ENCODE measurements at regions not wholly inside any gene's neighbourhood (a gene's known extent, or its start where the extent isn't known, plus 50 kb on each side); places are given as distances from the start of the nearest gene placed in this dataset.
"Not testable (repeated sequence)": the region's sequence is repeated elsewhere in the genome, so short reads cannot be mapped to it uniquely, and the experiment has no call there.

DNA sequence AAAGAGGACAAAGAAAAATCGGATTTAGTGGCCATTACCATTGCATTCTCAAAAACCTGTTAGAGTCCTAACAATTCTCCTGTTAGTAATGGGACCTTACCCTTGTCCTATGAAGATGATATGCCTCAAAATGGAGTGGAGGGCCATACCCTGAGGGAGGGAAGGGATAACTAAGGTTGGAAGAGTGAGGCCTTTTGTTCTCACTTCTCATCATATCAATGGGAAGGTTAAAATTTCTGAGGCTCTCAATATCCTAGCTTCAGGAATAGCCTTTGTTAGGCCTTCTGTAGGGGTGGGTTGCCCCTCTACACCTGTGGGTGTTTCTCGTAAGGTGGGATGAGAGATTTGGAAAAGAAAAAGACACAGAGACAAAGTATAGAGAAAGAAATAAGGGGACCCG is 109.4 kb upstream of the SGIP1 start:
- not testable (repeated sequence) for DNase-seq (ENCODE audit: low read depth in 2 of 2)

DNA sequence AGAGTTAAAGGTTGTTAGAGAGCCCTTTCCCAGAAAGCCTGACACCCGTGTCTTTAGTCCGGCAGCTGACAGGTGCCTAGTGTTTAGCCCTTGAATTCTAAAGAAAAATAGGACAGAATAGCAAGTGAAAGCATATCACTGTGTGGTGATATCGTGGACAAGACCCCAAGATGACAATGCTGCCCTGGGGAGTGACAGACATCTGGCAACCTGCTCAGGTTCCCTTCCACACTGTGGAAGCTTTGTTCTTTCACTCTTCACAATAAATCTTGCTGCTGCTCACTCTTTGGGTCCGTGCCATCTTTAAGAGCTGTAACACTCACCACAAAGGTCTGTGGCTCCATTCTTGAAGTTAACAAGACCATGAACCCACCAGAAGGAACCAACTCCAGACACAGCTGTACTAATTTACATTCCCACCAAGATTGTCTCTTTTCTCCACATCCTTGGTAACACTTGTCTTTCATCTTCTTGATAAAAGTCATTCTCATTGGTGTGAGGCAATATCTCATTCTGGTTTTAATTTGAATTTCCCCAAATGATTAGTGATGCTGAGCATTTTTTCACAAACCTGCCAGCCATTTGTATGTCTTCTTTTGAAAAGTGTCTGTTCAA is 107.6 kb upstream of the SGIP1 start:
- DNase-seq (ENCODE audit: low read depth in 2 of 2), result no peak

DNA sequence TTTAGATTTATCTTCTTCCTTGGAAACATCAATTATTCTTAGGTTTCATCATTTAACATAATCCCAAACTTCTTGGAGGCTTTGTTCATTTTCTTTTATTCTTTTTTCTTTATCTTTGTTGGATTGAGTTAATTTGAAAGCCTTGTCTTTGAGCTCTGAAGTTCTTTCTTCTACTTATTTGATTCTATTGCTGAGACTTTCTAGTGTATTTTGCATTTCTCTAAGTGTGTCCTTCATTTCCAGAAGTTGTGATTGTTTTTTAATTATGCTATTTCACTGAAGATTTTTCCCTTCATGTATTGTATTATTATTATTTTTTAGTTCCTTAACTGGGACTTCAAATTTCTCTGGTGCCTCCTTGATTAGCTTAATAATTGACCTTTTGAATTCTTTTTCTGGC is 103.1 kb upstream of the SGIP1 start:
- not testable (repeated sequence) for DNase-seq (ENCODE audit: low read depth in 2 of 2)

DNA sequence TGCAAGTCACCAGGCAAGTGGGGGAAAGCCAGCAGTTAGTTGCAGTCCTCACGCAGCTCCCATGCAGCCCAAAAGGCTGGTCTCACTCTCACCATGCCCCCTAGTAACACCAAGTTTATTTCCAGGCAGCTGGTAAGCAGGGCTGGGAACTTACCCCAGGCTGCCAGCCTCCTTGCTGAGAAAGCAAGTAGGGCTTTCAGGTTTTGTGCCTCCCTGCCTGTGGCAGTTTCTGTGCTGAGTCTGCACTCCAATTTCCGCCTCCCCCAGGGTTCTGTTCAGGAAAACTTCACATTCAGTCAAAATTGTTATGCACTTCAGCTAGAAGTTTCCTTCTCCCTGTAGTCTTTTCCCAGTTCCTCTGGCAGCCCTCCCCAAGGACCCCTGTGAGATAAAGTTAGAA is 102.0 kb upstream of the SGIP1 start:
- no peak for DNase-seq (ENCODE audit: low read depth in 2 of 2)

DNA sequence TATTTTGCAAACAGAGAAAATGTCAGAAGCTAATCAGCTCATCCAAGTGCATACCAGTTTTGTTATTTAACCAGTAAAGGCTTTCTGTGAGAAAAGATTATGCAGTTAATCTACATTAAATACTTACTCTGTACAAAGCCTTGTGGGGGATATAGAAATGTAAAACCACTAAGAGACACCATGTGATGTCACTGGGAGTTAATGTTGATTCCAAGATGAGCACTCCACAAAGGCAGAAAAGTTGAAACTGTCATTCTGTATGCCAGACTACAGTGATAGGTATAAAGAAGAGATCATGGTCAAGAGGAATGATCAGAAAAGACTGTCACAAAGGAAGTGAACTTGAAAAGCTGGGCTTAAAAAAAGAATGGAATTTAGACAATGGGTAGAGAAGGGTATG is 100.3 kb upstream of the SGIP1 start:
- DNase-seq (ENCODE audit: low read depth in 2 of 2), result no peak

DNA sequence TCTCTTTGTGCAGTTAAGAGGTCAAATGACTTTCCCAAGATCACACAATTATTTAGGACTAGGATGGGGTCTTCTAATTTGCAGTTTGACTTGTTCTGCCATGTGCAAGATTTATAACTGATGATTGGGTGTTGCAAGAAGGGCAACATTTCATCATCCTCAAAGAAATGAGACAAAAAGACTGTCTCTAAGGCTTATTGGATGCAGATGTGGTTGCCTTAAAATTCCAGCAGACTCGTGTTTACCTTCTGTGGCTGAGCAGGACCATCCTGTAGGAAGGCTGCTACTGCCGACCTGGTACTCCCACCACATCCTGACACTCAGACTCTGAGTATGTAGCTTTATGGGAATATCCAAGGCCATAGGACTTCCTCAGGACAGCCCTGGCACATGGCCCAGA is 99.9 kb upstream of the SGIP1 start:
- peak in 1 of 2 donors; percentile 18 for DNase-seq (ENCODE audit: low read depth in 2 of 2)

DNA sequence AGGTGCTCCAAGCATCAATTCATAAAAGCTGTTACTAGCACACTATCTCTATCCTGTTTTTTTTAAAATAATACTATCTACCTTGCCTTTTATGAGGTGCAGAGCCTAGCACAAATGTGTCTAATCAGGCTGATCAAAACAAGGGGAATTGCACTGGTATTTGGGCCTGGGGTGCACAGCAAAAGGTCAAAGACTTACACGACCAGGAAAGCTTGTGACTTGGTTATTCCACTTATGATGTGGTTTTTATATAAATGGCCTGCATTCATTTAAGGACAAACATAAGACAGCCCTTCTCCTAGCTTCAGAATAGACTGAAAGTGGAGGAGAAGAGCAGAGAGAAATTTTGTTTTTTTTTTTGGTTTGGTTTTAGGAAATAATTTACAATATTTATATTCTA is 98.4 kb upstream of the SGIP1 start:
- DNase-seq (ENCODE audit: low read depth in 2 of 2), result no peak

DNA sequence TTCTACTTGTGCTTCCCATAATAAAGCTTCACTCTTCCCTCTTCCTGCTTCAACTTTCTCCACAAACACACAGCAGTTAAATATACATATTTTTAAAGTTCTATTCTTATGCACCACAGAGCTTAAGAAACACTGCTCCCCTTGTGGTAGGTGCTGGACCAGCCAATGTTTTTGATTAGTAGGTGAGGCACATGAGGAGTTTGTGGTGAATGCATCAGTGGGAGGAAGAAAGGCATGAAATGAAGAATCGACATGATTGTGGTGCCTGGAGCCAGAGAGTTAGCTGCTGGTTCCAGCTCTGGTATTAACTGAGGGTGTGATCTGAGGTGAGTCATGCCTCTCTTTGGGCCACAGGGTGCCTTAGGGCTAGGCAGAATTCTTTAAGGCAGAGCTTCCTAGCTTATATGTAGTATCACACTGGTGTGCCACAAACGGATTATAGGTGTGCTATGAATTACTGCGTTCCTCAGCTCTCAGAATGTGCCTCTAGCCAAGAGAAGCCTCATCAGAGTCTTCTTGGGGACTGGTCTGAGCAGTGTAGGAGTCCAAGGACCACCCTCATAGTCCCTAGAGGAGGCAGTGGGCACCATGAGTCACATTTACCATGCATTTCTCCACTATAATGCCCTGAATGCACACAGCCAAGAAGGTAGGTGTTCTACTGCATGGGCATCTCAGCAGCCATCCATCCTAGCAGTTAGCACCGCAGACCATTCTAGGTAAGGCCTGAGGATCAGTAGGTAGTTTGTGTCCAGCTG is 97.4 kb upstream of the SGIP1 start:
- DNase-seq (ENCODE audit: low read depth in 2 of 2), result peak in 1 of 2 donors; percentile 41

DNA sequence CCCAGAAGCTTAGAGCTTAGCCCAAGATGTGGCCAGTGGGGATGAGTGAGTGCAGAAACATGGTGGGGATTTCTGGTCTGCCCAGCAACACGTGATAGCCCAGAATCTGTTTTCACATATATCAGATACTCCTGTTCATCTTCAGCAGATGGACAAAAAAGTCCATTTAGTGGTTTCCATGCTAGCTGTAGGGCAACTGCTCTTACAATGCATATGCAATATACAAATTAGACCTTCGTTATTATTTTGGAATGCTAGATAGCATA is 96.9 kb upstream of the SGIP1 start:
- no peak for DNase-seq (ENCODE audit: low read depth in 2 of 2)

DNA sequence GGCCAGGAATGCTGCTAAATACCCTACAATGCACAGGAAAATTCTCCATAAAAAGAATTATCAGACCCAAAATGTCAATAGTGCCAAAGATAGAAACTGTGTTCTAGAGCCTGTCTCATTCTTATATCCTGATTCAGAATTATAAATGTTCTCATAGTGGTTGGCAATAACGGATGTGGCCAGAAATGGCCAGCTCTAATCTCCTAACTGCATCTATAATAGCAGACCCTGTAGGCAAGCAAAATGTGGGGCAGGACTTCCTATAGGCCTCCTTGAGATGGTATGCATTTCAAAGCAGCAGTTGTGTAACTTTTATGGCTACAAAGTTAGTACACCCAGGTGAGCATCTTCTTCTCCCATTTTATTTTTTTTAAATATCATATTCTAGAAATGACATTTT is 95.9 kb upstream of the SGIP1 start:
- peak in 1 of 2 donors; percentile 17 for DNase-seq (ENCODE audit: low read depth in 2 of 2)

DNA sequence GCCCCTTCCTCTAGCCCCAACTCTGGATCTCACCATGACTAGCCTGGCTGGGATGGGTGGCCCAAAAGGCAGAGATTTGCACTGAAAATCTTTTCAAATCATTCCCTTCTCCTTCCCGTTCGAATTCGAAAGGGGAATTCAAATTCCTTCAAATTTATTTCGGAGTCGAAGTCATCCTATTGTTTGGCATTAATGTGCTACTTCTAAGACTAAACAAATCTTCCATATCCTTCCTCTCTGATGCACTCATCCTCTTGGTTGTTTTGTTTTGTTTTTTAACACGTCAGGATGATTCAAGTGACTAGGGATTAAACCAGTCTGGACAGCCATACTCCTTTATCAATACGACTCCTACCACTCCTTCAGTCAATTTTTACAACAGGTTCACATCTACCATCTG is 95.5 kb upstream of the SGIP1 start:
- DNase-seq (ENCODE audit: low read depth in 2 of 2), result peak in 1 of 2 donors; percentile 56

DNA sequence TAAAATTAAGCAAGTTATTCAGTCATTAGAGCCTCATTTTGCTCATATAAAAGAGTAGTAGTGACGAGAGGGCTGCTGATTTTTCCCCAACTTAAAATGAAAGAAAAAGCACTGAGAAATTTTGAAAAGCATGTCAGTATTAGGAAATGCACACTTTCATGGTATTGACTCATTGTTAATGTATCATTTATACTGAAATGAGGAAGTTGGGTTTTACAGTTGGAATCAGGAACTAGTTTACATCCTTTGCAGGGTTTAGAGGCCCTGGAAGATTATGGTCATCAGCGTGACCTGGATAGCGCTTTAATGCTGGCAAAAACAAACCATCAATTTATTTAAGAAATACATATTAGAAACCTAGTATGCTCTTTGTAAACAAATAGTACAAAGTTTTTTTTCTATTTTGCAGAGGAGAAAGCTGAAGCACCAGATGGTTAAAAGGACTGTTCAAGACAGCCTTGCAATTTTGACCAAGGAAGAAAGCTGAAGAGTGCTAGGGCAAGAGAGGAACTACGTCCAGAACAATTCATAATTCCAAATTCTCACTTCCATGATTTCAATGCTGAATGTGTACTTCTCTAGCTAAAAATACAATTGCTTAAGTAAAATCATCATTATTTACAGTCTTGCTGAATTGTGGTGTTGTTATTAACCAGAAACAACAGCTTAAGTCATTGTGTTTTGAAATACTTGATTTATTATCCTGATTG is 94.8 kb upstream of the SGIP1 start:
- peak in 1 of 2 donors; percentile 47 for DNase-seq (ENCODE audit: low read depth in 2 of 2)

DNA sequence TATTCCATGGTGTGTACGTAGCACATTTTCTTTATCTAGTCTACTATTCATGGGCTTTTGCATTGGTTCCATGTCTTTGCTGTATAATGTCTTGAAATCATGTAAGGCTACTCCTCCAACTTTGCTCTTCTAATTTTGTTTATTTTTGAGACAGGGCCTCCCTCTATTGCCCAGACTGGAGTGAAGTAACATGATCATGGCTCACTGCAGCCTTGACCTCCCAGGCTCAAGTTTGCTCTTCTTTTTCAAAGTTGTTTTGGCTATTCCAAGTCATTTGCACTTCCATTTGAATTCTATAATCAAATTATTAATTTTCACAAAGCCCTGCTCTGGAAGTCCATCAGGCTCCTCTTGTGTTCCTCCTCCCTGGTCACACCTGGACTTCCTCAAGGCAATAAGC is 90.2 kb upstream of the SGIP1 start:
- no peak for DNase-seq (ENCODE audit: low read depth in 2 of 2)

DNA sequence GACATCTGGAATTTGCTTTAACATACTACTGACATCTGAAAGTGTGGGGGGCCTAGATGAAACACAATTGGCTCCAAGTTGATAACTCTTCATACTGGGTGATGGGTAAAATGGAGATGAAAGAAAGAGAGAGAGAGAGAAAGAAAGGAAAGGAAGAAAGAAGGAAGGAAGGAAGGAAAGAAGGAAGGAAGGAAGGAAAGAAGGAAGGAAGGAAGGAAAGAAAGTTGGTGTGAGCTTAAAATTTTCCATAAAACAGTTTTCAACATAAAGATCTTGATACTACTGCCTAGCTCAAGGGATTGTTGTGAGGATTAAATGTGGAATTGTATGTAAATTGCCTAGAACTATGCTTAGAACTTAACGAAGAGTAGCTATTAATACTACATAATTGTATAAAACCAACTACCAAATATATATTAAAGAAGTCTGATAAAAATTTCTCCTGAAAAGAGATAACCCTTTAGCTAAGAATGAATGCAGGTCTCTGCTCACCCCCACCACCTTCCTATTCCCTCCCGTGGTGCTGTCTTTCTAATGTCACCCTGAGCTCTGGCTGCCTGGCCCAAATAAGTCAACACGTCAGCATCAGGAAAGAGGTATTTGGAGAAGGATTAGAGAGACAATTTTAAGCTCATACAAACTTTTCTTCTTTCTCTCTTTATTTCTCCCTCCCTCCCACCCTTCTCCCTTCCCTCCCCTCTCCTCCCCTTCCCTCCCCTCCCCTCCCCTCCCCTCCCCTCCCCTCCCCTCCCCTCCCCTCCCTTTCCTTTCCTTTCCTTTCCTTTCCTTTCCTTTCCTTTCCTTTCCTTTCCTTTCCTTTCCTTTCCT is 89.3 kb upstream of the SGIP1 start:
- DNase-seq (ENCODE audit: low read depth in 2 of 2), result no peak

DNA sequence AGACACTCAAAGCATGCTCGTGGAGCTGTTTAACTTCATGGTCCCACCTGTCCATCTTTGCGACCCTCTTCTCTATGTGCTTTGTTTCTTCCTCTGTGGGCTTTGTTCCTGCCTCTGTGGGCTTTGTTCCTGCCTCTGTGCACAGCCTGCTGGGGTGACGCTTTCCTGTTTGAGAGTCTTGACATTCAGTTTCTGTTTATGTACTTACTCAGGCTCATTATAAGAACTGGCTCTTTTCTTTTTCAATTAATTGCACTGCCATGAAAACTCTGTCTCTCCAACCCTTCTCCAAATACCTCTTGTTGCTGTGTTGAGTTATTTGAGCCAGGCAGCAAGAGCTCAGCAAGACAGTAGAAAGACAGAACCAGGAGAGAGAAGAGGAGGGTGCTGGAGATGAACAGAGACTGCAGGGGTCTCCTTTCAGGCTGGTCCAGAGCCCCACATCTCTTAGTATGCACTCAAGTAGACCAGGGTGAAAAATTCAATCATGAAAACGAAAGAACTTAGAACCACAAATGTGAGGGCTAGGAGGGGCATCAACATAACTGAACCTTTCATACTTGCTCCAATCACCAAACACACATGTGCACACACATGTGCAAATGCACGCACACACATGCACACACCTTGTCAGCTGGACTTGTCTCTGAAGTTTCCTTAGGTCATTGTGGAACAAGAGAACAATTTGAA is 88.3 kb upstream of the SGIP1 start:
- DNase-seq (ENCODE audit: low read depth in 2 of 2), result peak in 1 of 2 donors; percentile 51

DNA sequence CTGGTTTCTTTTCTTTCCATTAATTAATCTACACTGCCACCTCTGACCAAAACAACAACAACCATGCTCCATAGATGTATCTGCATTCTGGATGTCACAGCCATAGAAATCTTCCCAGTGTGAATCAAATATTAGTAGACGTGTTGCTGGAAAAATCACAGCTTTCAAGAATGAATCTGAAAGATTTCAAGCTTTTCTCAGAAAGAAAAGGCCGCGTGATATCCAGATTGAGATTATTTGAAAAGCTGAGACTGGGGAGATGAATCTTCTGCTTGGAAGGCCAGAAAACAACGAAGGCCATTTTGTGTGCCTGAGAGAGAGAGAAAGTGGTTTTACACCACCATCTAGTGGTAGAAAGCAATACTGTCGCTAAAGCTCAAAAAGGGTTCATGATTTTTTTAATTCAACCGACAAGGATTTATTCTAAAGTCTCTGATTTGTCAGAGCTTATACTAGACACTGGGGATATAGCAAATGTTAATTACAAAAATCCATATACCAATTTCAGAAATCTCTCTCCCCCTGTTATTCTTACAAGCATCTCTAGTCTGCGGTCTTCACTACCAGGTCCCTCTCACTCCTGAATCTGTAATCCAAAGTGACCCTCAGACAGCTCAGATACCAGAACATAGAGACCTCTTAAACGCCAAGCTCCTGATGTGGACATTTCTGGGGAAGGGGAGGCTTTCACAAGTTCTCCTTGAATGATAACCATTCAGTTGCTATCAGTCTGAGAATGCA is 87.5 kb upstream of the SGIP1 start:
- DNase-seq (ENCODE audit: low read depth in 2 of 2), result peak; percentile 72 to 81

DNA sequence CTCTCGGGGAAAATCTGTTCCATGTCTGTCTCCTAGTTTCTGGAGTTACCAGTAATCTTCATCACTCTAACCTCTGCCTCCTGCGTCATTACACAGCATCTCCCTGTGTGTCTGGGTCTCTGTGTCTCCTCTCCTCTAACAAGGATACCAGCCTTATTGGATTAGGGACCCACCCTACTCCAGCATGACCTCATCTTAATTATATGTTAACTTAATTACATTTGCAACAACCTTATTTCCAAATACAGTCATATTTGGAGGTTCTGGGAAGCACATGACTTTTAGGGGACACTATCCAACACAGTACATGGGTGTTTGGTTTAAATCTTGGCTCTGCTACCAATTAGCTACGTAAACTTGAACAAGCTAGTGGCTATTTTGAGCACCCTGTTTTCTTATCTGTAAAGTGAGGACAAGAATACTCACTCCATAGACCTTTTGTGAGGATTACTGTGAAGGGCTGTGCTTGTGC is 83.9 kb upstream of the SGIP1 start:
- DNase-seq (ENCODE audit: low read depth in 2 of 2), result no peak

DNA sequence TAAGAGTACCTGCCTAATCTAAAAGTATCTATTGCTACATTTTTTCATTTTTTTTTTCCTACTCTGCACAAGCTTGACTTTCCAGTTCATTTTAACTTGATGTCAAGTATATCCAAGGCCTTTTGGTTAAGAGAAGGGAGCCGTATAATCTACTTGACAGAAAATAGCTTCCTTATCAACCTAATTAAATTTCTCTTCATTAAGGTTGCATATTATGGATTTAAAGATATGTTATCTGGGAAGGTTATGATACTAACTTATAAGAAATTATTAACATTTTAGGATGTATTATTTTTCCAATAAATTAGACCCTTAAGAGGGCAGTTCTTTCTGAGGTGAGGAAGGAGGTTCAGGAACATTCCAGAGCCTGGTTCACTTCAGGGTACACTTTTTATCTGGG is 83.1 kb upstream of the SGIP1 start:
- DNase-seq (ENCODE audit: low read depth in 2 of 2), result no peak

DNA sequence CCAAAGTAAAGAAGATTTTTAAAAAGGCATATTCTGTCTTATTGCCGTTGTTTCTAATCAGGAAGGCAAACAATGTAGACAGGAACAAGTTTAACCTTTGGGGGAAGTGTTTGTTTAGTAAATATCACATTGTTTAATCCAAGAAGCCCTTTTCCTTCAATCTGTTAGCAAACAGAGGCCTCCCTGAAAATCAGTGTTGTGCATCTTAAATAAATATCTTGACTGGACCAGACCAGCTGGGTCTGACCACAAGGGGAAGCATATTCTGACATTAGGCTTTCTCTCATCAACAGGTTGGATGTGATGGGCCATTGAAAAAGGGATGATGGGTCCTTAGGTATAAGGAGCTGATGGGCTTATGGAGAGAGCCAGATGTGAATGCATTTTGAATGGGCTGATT is 81.8 kb upstream of the SGIP1 start:
- DNase-seq (ENCODE audit: low read depth in 2 of 2), result peak in 1 of 2 donors; percentile 23

DNA sequence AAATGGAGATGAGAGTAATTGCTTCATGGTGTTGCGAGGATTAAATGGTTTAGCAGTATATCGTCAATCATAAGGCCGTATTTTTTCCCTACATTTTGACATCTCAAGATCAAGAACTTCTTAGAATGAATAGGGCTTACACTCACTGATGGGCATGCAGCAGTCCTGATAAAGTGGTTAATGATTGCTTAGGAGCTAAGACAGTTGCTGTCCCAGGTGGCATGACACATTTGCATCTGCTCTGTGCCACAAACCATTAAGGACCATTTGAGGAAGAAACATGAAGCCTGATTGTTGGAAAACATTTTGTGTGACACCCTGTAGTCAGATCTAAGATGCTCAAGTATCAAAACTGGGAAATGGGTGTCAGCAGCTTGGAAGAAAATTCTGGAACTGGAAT is 81.0 kb upstream of the SGIP1 start:
- DNase-seq (ENCODE audit: low read depth in 2 of 2), result no peak

DNA sequence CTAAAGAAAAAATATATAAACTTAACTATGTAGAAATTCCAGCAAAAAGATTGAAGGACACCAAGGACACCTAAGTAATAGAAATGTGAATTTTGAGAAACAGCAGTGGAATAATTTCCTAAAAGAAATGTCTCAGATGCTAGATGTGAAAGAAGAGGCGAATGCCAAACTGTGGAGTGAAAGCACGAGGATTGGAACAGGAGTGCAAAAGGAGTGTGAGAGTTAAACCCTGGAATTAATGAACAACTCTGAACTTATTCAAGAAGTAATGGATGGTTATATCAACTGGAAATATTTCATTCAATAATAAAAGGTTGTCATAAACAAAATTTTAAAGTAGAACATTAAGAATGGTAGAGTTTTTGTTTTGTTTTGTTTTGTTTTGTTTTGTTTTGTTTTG is 78.5 kb upstream of the SGIP1 start:
- no peak for DNase-seq (ENCODE audit: low read depth in 2 of 2)

All from dermis microvascular lymphatic vessel endothelial cell (primary cell).